ENCODE measurements at regions not wholly inside any gene's neighbourhood (a gene's known extent, or its start where the extent isn't known, plus 50 kb on each side); places are given as distances from the start of the nearest gene placed in this dataset.
"Not testable (repeated sequence)": the region's sequence is repeated elsewhere in the genome, so short reads cannot be mapped to it uniquely, and the experiment has no call there.

DNA sequence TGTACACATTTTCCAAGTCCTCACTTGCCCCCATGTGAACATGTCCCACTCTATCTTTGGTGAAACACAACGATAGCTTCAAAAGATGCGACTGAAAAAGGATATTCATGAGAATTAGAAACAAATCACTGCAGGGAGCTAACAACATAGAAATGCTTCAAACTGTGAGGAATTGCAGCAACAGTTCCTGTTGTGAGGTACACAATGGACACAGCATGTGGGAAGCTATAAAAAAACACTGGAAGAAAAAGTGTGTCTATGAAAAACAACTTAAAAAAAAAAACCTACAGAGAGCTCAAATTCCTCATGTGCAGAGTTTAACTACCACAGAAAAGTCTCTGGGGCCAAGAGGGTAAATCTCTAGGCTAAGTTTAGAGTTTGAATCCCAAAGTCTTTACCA is 51.6 kb upstream of the BLTP1 start:
- DNase-seq, result no peak

DNA sequence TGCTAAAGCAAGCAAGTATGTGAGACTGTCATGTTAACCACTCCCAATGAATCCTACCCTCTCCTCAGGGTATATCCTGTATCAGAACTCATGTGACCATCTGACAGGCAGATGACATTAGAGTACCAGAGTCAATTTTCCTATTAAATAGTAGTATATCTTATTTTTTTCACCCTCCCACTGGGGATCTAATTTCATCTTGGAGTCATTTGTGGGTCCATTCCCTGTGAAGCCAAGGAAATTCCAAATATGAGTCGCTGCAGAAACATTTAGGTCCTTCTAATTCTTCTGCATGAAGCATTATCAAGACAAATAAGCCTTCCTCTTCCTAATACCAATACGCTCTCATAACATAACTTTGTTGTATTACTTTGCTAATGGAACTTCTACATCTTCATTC is 52.2 kb upstream of the BLTP1 start:
- no peak for DNase-seq

DNA sequence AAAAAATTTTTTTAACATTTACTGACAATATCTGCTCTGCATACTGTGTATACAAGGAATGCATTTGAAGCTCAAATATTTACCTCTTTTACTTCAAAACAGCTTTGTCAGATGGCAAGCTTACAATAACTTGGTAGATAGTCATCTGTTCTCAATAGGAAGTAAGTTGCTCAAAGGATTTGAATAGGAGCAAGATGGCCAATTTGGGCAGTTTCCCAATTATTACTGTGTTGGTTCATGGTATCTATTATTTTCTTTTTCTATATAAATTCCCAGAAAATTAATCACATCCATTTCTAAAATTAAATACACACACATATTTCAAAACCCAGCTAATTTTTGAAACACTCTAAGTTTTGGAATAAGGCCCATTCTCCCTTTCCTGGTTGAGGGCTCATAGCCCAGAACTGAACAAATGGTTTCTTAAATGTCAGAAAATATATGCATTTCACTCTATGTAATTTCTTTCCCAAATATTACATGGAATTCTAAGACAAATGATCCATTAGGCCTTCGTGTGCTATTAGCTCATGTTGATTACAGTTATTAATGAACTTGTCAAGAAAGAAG is 60.2 kb upstream of the BLTP1 start:
- DNase-seq, result no peak

DNA sequence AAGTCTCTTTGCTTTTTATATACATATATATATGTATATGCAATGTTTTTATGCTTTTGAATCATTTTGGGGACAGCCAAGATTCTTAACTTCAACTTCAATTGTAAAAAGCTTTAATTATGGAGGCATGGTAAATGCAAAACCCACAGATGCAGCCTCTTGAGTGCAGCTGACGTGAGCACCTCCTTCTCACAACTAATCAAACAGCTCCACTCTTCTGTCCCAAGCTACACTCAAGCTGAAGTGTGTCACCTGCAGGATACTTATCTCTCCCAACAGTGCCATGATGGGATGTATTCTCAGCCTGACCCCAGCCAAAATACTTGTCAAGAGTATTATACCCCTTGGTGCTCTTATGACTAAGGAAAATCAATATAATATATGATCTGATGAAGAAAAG is 60.7 kb upstream of the BLTP1 start:
- DNase-seq, result no peak

DNA sequence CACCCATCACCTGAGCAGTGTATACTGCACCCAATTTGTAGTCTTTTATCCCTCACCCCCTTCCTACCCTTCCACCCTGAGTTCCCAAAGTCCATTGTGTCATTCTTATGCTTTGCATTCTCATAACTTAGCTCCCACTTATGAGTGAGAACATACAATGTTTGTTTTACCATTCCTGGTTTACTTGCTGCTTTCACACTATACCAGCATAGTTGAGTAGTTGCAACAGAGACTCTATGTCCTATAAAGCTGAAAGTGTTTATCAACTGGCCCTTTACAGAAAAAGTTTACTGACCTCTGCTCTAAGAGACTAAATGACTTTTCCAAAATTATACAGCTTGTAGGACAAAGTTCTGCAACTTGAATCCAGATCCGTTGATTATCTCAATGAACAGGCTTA is 61.1 kb upstream of the BLTP1 start:
- no peak for DNase-seq

DNA sequence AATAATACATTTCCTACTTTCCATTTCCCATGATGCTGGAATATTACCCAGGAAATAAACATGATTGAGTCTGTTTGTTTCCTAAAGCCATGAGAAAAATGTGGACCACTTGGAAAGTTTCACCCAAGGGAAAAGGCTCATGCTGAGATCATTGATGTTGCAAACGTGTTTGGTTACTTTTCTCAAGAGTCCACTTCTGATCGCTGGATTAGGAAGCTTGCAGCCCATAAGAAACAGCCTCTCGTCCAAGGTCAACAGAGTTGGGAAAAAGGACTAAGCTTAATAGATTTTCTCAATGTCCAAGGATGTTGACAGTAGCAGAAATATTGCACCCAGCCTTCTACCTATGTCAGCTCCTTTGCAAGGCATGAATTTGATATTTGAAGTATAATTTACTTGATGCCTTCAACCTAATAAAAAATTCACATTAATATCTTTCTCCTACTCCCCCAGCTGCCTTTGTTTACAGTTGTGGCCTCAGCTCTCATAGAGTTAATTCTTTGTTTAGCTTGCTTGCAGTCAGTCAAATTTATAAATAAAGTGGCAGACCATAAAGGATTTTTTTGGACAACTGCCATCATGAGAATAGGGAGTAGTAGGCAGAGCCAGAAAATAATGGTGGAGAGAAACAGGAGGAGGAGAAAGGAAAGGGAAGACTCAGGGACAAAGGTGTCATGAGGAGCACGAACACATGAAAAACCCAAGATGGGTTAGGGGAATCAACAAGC is 65.6 kb upstream of the BLTP1 start:
- no peak for DNase-seq

DNA sequence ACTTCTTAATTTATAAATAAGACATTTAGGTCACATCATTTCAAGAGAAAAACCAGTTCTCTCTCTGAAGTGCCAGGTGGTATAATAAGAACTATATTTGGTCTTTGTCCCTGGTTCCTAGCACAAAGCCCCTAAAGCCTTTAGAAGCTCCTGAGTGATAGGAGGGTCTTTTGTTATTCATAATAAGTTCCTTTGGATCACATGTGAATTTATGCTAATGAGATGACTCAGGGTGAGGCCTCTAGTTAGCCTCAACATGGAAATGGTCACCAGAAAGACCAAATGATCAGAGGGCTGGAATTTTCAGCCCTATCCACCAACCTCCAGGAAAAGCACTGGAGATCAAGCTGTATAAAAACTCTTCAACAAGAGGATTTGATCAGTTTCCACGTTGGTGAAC is 68.1 kb upstream of the BLTP1 start:
- DNase-seq, result no peak

DNA sequence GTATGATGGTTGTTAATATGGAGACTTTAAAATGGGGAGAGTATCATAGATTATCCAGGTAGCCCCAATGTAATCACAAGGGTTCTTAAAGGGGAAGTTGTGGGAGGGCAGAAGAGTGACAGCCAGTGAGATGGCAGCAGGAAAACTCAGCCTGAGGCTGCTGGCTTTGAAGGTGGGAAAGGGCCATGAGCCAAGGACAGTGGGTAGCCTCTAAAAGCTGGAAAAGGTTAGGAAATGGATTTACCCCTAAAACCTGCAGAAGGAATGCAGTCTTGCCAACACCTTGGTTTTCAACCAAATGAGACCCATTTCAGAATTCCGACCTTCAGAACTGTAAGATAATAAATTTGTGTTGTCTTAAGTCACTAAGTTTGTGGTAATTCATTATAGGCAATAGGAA is 68.8 kb upstream of the BLTP1 start:
- DNase-seq, result no peak

DNA sequence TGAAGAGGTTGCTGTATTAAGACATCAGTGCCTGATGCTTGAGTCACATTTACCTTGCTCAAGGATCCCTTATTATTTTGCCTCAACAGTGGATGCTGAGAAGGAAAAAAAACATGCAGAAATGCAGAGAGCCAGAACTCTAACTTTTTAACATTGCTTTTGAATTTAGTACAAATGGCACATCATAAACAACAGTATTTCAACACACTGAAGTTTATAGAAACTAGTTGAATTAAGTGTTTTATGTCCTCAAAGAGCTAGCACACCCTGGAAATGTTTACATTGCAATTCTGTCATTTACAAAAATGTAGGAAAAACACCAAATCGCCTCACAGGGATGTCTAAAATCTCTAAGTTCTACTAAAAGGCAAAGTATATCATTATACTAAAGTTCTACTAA is 69.5 kb upstream of the BLTP1 start:
- DNase-seq, result no peak

DNA sequence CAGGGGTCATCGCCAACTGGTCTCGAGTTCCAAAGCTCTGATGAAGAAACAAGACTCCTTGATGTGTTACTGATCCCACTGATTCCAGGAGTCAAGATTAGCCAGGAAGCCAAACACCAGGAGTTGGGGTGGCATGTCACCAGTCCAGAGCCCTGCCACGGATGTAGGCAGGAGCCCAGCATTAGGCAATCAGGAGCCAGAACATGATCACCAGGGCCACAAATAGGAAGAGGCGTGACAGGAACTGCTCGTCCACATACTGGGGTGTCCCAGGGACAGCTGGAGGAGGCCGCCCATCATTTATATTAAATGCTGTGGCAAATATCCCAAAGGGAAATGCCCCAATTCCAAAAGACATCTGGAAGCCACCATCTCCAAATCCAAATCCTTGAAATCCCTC is 74.5 kb upstream of the BLTP1 start:
- not testable (repeated sequence) for DNase-seq

DNA sequence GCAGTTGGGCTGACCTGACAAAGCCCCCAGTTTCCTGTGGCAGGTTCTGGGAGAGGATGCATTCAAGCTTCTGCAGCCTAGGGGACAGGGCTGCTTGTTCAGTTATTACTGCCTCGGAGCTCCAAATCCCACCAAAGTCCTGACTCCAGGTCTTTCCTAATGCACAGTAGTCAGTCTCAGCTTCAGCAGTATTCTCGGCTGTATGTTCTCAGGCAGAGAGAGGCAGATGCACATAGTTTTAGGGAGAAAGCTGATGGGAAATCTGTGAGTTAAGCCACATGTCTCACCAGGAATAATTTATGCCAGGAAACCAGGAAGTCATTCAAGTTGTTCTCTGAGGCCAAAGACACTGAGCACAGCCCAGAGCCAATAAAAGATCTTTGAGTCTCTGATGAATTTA is 75.3 kb upstream of the BLTP1 start:
- not testable (repeated sequence) for DNase-seq

DNA sequence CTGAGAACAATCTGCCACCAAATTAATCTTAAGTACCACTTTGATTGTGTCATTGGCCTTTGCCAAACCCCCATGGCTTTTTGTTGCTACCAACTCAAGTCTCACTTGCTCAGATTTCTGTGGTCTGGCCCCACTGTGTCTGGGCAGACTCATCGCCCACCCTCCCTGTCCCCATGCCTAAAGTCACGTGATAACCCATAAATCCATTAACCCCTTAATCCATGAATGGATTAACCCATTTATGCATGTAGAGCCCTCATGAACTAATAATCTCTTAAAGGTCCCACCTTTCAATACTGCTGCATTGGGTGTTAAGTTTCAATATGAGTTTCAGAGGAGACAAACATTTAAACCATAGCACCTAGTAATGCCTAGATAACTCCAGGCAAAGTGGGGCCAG is 78.5 kb upstream of the BLTP1 start:
- DNase-seq, result no peak

DNA sequence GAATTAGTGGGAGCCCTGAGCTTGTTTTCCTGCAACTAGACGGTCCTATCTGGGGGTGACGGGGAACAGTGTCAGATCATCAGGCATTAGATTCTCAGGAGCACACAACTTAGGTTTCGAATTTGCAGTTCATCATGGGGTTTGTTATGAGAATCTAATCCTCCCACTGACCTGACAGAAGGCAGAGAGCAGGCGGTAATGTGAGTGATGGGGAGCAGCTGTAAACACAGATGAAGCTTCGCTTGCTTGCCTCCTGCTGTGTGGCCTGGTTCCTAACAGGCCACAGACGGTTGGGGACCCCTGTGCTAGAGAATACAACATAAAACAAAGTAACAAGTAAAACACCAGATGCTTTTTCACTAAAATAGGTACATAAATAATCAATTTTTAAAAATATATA is 86.2 kb upstream of the BLTP1 start:
- no peak for DNase-seq

DNA sequence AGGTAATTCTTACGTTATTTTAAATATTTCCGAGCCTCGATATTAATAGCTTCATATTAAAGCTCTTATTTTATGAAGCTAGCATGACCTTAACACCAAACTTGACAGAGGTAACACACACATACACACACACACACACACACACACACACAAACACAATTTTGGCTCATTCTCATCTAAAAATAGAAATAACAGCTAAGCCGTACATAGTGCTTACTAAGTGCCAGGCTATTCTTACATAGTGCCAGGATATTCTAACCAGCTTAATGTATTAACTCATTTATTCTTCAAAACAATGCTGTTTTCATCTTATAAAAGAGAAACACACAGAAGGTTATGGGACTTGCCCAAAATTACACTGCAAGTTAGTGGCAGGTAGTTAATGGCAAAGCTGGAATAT is 87.0 kb upstream of the BLTP1 start:
- DNase-seq, result no peak

DNA sequence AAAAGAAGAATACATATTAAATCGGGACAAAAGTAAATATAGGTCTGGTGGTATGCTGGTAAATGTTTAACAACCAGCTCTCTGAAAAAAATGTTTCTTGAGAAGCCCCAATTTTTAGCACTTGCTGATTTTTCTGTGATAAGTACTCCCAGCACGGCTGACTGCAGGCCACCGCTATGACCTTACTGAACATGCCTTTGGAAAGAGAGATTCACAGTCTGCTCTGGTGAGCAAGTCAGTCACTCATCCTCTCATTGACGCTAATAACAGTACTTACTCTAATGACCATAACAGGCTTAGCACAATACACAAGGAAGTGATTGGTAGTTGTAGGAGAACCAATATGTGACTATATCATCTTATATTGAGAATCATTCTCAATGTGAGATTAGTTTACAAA is 98.9 kb upstream of the BLTP1 start:
- no peak for DNase-seq

DNA sequence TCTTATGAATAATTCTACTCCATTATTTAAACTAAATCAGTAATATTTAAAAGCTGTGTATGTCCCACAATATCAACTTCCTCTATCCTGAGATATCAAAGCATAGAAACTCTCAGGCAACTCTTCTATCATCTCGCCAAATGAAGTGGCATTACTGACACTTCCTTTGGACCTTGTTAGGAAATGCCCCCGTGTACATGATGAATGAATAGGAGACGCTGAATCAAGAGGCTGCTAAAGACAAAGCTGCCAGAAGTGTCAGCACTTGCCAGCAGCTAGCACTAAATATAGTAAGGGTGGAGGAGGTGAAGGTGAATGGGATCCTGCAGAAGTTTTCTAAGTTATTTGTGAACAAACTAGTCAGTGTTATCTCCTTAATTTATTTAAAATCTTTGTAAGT is 99.5 kb upstream of the BLTP1 start:
- DNase-seq, result no peak

DNA sequence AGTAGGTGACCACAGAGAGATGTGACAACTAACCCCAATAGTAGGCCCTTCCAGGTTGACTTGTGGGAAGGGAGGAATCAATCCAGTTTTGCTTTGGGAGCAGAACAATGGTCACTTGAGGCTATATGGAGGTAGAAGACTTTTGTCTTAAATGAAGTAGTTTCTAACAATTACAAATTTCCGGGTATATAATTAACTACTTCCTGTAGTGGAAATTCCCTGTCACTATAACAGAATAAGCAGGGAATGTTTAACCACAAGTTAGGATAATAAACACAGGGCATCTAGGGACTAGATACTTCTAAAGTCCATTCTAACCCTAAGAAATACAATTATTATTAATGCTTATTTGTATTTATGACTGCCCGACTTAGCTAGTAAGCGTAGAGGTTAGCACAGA is 99.0 kb upstream of the TRPC3 start:
- no peak for DNase-seq

DNA sequence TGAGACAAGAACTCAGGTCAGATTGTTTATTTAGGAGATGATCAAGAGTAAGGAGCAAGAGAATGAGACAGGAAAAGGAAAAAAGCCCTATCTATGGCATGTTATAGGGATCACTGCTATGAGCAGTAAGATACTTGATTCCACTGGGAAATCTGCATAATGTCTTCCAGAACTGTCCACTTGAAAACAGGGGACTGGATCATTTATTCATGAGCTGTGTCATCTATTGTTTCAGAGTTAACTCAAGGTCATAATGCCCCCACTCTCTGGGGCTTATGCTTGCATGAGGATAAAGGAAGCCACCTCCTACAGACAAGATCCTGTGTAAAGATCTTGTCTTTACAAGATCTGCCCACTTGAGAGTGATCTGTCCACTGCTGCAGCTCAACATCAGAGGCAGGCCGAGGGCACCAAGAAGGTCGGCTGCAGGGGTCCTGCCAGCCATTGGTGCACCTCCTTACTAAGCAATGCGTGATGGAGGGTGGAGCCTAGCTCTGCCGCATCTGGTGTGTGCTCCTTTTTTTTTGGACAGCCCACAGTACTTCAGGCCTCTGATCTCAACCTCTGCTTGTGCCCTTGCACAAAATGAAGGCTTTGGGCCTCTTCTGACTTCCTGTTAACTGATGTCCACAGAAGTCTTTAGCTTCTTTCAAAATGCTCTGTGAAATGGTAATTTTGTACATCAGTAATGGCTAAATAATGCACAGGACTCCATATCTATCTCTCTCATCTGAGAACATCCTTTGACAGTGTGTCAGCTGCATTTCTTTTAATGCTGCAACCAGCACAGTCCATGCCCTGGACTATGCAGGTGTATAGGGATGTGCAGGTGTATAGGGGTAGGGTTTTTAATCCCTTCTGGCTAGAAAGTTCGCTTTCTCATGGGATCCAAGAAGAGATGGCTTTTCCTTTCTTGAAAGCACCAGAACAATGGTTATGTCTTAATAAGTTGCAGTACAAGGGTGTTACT is 95.9 kb upstream of the TRPC3 start:
- no peak for DNase-seq

DNA sequence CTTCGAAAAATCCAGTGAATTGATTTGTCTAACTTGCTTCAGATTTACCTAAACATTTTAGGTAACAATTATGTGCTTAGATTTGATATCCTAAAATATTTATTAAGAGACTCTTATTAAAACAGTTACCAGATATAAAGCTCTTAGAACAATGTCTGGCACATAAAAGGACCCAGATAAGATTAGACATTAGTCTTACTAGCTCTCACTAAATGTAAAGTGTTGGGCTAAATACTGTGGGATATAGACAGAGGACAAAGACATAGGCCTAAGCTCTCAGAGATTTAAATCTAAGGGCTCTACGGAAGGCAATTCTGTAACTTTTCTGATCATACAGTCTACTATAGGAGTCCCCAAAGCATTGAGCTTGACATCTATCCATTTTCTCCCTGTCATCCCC is 94.4 kb upstream of the TRPC3 start:
- DNase-seq, result no peak

DNA sequence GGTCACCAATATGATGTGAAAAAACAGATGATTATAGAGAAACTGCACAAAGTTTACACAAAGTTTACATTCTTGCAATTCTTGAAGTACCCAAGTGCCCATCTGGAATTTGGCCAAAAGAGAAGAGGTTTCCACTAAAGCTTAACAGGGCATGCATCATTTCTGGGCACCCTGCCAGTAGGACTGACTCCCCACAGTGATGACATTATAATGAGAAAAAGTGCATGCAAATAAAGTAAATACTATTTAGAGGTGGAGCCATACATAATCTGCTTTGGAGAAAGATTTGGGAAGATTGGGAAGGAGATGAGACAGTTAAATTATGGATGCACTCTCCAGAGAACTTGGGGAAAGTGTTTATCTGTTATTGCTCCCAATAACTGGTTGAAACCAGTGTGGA is 93.7 kb upstream of the TRPC3 start:
- DNase-seq, result no peak

DNA sequence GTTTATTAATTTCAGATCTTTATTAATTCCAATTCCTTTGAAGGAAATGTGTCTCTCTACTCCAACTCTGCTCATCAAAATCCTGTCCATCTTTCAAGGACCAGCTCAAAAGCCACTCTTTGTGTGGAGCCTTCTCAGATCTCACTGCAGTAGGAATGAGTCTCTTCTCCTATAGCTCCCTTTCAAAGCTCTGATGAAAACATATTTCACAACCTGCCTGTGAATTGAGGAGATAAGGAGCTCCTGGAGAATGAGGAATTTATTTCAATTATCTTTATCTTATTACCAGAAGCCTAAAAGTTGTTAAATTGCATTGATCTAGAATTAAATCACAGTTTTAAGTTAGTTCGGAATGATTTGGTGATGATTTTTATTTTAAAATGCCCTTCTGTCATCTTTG is 92.6 kb upstream of the TRPC3 start:
- DNase-seq, result no peak

DNA sequence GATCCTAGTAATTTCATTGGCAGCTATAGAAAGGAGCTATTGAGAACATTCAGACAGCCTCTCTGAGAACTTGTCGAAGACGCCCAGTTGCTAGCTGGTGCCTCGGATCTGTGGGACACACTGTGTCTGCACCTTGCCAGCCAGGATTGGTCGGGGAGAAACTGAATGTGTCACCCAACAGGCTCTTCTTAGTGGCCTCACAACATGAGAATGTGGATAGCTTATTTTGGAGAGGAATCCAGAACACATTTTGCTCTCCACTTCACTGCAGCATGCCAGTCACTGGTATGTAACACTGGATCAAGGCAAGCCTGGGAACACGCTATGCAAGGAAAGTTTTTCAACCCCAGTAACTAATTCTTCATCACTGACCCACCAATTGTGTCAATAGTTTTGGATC is 89.5 kb upstream of the TRPC3 start:
- DNase-seq, result no peak

DNA sequence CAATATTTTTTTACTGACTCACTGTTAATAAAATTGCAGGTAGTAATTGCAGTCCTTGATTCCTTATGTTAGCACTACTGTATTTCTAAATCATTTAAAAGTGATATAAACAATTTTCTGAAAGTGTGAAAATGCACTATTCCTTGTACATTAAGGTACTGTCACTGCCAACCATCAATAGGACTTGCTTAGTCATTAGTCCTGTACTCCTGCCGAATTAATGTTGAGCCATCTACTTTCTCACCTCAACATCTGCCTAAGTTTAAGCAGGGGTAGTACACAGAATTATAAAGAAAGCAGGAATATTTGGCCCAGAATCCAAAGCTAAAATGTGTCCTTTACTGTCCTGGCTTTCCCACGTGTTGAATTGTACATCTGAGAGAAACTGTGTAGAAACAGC is 87.0 kb upstream of the TRPC3 start:
- no peak for DNase-seq

DNA sequence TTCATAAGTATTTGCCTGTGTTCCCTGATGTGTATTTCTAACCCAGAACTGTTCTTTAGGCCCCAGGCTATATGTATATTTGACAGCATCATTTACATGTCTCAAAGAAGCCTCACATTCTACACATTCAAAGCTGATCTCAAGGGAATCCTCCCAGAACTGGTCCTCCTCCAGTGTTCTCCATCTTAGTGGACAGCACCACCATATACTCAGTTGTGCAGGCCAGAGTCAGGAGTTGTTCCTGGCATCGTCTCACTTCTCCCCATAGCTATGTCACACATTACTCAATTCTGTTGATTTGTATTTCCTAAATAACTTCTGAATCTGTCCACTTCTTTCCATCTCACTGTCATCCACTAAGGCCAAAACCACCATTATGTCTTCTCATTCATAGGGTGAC is 82.8 kb upstream of the TRPC3 start:
- DNase-seq, result no peak
